Liver (tissue), 3 donors: ENCODE measurements at regions not wholly inside any gene's neighbourhood (a gene's known extent, or its start where the extent isn't known, plus 50 kb on each side); places are given as distances from the start of the nearest gene placed in this dataset.

Experiments used
- EGR1 ChIP-seq, 2 donors: IDR thresholded peaks; 2 replicates each; pipeline ENCODE4 v1.6.1; 2016 to 2018; ENCODE audit warnings: antibody characterized with exemption in 2 of 2, low read depth in 2 of 2
- FOXA1 ChIP-seq: IDR thresholded peaks from 2 replicates; pipeline ENCODE4 v1.6.1; 2016; ENCODE audit warnings: antibody characterized with exemption
- GABPA ChIP-seq, 2 donors: IDR thresholded peaks in 1 of 2; conservative IDR thresholded peaks in 1 of 2; 2 replicates each; pipeline ENCODE4 v1.6.1; 2016; ENCODE audit warnings: antibody characterized with exemption in 2 of 2, mild to moderate bottlenecking in 1 of 2, moderate library complexity in 1 of 2
- JUND ChIP-seq, 2 donors: IDR thresholded peaks; 2 replicates each; pipeline ENCODE4 v1.6.1; 2016; ENCODE audit warnings: antibody characterized with exemption in 2 of 2
- MAX ChIP-seq: IDR thresholded peaks from 2 replicates; pipeline ENCODE4 v1.6.1; 2016; ENCODE audit warnings: antibody characterized with exemption
- RAD21 ChIP-seq, 2 donors: IDR thresholded peaks; 2 replicates each; pipeline ENCODE4 v1.6.1; 2016; ENCODE audit warnings: antibody characterized with exemption in 2 of 2, mild to moderate bottlenecking in 2 of 2
- REST ChIP-seq: IDR thresholded peaks from 2 replicates; pipeline ENCODE4 v1.6.1; 2016; ENCODE audit warnings: antibody characterized with exemption, mild to moderate bottlenecking
- RXRA ChIP-seq, 2 donors: IDR thresholded peaks; 2 replicates each; pipeline ENCODE4 v1.6.1; 2017 to 2018; ENCODE audit warnings: antibody characterized with exemption in 2 of 2, mild to moderate bottlenecking in 1 of 2
- SP1 ChIP-seq: IDR thresholded peaks from 2 replicates; pipeline ENCODE4 v1.6.1; 2018; ENCODE audit warnings: antibody characterized with exemption, mild to moderate bottlenecking
- TAF1 ChIP-seq: conservative IDR thresholded peaks from 2 replicates; pipeline ENCODE4 v1.6.1; 2016; ENCODE audit warnings: antibody characterized with exemption, mild to moderate bottlenecking
- YY1 ChIP-seq: IDR thresholded peaks from 2 replicates; pipeline ENCODE4 v1.6.1; 2016; ENCODE audit warnings: antibody characterized with exemption, mild to moderate bottlenecking
- ZBTB33 ChIP-seq: IDR thresholded peaks from 2 replicates; pipeline ENCODE4 v1.6.1; 2016; ENCODE audit warnings: antibody characterized with exemption
- TF ChIP-seq, protein P1 (sequence below): fragments of 150-350 bp; IDR thresholded peaks from 2 replicates; pipeline ENCODE4 v1.5.1; 2017; ENCODE audit warnings: improper control_type of control experiment, low read depth, low read length; ENCODE audit not compliant: missing input control
- TF ChIP-seq, protein P2 (sequence below): IDR thresholded peaks from 2 replicates; pipeline ENCODE4 v1.6.1; 2016; ENCODE audit warnings: antibody characterized with exemption
- donor health status: healthy.
- donor health status: healthy.

- TF ChIP-seq RAD21 (IDR thresholded peaks at IDR 0.05): no peak
- TF ChIP-seq, protein P1, sequence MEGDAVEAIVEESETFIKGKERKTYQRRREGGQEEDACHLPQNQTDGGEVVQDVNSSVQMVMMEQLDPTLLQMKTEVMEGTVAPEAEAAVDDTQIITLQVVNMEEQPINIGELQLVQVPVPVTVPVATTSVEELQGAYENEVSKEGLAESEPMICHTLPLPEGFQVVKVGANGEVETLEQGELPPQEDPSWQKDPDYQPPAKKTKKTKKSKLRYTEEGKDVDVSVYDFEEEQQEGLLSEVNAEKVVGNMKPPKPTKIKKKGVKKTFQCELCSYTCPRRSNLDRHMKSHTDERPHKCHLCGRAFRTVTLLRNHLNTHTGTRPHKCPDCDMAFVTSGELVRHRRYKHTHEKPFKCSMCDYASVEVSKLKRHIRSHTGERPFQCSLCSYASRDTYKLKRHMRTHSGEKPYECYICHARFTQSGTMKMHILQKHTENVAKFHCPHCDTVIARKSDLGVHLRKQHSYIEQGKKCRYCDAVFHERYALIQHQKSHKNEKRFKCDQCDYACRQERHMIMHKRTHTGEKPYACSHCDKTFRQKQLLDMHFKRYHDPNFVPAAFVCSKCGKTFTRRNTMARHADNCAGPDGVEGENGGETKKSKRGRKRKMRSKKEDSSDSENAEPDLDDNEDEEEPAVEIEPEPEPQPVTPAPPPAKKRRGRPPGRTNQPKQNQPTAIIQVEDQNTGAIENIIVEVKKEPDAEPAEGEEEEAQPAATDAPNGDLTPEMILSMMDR: no peak
- no peak for TF ChIP-seq EGR1 (IDR thresholded peaks at IDR 0.05; ENCODE audit: low read depth in 2 of 2)
- TF ChIP-seq SP1: no peak
- TF ChIP-seq, protein P2, sequence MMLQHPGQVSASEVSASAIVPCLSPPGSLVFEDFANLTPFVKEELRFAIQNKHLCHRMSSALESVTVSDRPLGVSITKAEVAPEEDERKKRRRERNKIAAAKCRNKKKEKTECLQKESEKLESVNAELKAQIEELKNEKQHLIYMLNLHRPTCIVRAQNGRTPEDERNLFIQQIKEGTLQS: no peak
- no peak for TF ChIP-seq RXRA (IDR thresholded peaks at IDR 0.05)
- no peak for TF ChIP-seq REST
- no peak for TF ChIP-seq GABPA (IDR thresholded peaks at IDR 0.05 in 1 of 2, conservative IDR thresholded peaks at IDR 0.05 in 1 of 2)
- no peak for TF ChIP-seq JUND (IDR thresholded peaks at IDR 0.05)
- no peak for TF ChIP-seq TAF1
- no peak for TF ChIP-seq MAX
- TF ChIP-seq ZBTB33: no peak
- TF ChIP-seq YY1: no peak
- no peak for TF ChIP-seq FOXA1
These were observed 326.1 kb upstream of the SLITRK1 start for GRCh38 chr13:84208246-84208910.
